Endothelial cell (in vitro differentiated cells): ENCODE measurements at regions not wholly inside any gene's neighbourhood (a gene's known extent, or its start where the extent isn't known, plus 50 kb on each side); places are given as distances from the start of the nearest gene placed in this dataset.
"Not testable (repeated sequence)": the region's sequence is repeated elsewhere in the genome, so short reads cannot be mapped to it uniquely, and the experiment has no call there.

Experiments used
- DNase-seq: peaks from one replicate; pipeline ENCODE4 v3.0.0; 2021; ENCODE audit warnings: low spot score
- H3K27ac Mint-ChIP-seq: one replicate; pipeline ENCODE4 v1.8.0; 2021; ENCODE audit warnings: mixed read lengths, inconsistent platforms; ENCODE audit not compliant: unreplicated experiment
- H3K27me3 Mint-ChIP-seq: one replicate; pipeline ENCODE4 v1.8.0; 2021; ENCODE audit warnings: mild to moderate bottlenecking, moderate library complexity, mixed read lengths, inconsistent platforms; ENCODE audit not compliant: unreplicated experiment
- H3K36me3 Mint-ChIP-seq: one replicate; pipeline ENCODE4 v1.8.0; 2021; ENCODE audit warnings: mild to moderate bottlenecking, low read depth, mixed read lengths, inconsistent platforms; ENCODE audit not compliant: unreplicated experiment
- H3K4me1 Mint-ChIP-seq: one replicate; pipeline ENCODE4 v1.8.0; 2021; ENCODE audit warnings: mild to moderate bottlenecking, mixed read lengths, inconsistent platforms; ENCODE audit not compliant: unreplicated experiment
- H3K4me3 Mint-ChIP-seq: one replicate; pipeline ENCODE4 v1.8.0; 2021; ENCODE audit warnings: mild to moderate bottlenecking, mixed read lengths, inconsistent platforms; ENCODE audit not compliant: unreplicated experiment
- H3K9me3 Mint-ChIP-seq: one replicate; pipeline ENCODE4 v1.8.0; 2021; ENCODE audit warnings: mixed read lengths, inconsistent platforms; ENCODE audit not compliant: unreplicated experiment

GRCh38 chr12:9435682-9436081, 172.0 kb downstream of the KLRB1 start:
- not testable (repeated sequence) for DNase-seq, H3K4me1 Mint-ChIP-seq, H3K36me3 Mint-ChIP-seq, H3K4me3 Mint-ChIP-seq, H3K9me3 Mint-ChIP-seq, H3K27ac Mint-ChIP-seq, H3K27me3 Mint-ChIP-seq

GRCh38 chr12:9430385-9430784, 177.3 kb downstream of the KLRB1 start:
- H3K4me1 Mint-ChIP-seq, H3K9me3 Mint-ChIP-seq, H3K27ac Mint-ChIP-seq, H3K4me3 Mint-ChIP-seq, H3K36me3 Mint-ChIP-seq, DNase-seq, H3K27me3 Mint-ChIP-seq: not testable (repeated sequence)

DNA sequence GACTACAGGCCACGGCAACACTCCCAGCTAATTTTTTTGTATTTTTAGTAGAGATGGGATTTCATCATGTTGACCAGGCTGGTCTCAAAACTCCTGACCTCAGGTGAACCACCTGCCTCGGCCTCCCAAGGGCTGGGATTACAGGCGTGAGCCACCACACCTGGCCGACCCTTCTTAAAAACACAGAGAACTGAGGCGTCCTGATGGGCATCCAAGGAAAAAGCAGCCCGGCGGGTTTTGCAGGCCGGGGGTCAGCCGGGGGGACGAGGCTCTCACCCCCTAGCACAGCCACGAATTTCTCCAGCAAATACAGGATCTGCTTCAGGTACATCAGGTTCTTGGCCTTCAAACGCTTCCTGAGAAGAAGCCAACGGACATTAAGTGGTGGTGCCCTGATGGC, 178.9 kb downstream of the KLRB1 start:
- not testable (repeated sequence) for H3K4me1 Mint-ChIP-seq, DNase-seq, H3K27me3 Mint-ChIP-seq, H3K9me3 Mint-ChIP-seq, H3K4me3 Mint-ChIP-seq, H3K36me3 Mint-ChIP-seq, H3K27ac Mint-ChIP-seq

GRCh38 chr12:9425429-9425828, 182.3 kb downstream of the KLRB1 start:
- not testable (repeated sequence) for H3K9me3 Mint-ChIP-seq, H3K36me3 Mint-ChIP-seq, H3K27me3 Mint-ChIP-seq, H3K27ac Mint-ChIP-seq, DNase-seq, H3K4me1 Mint-ChIP-seq, H3K4me3 Mint-ChIP-seq

GRCh38 chr12:9424175-9424740, 183.5 kb downstream of the KLRB1 start:
- DNase-seq, H3K27me3 Mint-ChIP-seq, H3K4me3 Mint-ChIP-seq: not testable (repeated sequence)

GRCh38 chr12:9422689-9423088, 185.0 kb downstream of the KLRB1 start:
- H3K27me3 Mint-ChIP-seq, H3K4me3 Mint-ChIP-seq: not testable (repeated sequence)

More at GRCh38 chr12:9424175-9424740, 183.5 kb downstream of the KLRB1 start:
- not testable (repeated sequence) for H3K27ac Mint-ChIP-seq, H3K36me3 Mint-ChIP-seq, H3K9me3 Mint-ChIP-seq, H3K4me1 Mint-ChIP-seq

DNA sequence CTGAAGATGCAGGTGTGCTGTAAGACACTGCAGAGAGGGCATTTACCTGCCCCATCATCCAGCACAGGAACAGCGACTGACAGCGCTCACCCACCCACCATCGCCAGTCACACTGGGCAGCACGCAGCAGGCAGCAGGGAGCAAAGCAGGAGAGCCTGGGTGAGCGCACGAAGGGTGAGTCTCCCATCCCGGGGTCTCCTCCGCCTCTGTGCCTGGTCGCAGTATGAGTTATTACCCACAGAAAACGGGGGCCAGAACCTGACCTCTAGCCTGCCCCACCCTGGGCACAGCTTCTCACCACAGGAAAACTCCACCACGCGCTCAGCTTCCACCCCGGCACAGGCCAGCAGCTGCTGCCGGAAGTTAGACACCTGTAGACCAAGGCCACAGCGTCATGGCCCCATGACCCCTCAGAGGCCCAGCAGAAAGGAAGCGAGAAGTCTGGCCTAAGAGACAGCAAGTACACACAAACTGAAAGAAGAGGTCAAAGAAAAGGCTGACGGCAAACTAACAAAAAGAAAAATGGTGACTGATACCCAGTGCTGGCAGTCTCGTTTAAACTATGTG, 186.1 kb downstream of the KLRB1 start:
- not testable (repeated sequence) for H3K9me3 Mint-ChIP-seq

More at GRCh38 chr12:9422689-9423088, 185.0 kb downstream of the KLRB1 start:
- H3K9me3 Mint-ChIP-seq, DNase-seq, H3K4me1 Mint-ChIP-seq, H3K27ac Mint-ChIP-seq, H3K36me3 Mint-ChIP-seq: not testable (repeated sequence)

DNA sequence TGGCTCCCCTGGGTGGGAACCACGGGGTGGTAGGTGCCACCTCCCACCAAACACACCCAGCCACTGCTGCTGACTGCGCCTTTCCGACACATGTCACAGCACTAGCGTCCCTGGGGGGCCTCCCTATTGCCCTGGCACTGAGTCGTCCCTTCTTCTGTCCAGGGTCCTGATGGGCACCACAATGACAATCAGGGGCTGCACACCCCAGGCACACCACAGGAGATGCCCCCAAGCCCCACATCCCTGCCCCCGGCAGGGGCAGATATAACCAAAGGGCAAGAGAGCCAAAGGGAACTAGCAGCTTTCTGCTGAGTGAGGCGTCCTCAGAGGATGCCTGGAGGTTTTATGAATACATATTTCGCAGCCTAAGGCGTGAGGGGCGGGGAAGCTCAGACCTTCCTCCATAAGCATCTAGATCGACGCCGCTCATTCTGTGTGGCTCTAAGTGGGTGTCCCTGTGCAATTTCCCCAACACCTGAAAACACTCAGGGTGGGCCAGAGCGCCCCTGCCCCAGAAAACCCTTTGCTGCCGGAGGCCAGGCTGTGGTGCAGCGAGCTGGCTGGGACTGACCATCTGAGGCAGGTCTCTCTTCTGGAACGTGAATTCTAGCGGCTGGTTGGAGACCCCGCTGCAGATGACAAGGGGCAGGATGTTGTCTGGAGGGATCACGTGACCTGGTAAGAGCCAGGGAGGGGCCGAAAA, 186.7 kb downstream of the KLRB1 start:
- not testable (repeated sequence) for H3K4me1 Mint-ChIP-seq, H3K4me3 Mint-ChIP-seq, H3K36me3 Mint-ChIP-seq, H3K27me3 Mint-ChIP-seq, H3K27ac Mint-ChIP-seq, DNase-seq, H3K9me3 Mint-ChIP-seq

More for the DNA sequence above, 186.1 kb downstream of the KLRB1 start:
- H3K36me3 Mint-ChIP-seq, H3K4me1 Mint-ChIP-seq, H3K27ac Mint-ChIP-seq, DNase-seq, H3K27me3 Mint-ChIP-seq, H3K4me3 Mint-ChIP-seq: not testable (repeated sequence)

DNA sequence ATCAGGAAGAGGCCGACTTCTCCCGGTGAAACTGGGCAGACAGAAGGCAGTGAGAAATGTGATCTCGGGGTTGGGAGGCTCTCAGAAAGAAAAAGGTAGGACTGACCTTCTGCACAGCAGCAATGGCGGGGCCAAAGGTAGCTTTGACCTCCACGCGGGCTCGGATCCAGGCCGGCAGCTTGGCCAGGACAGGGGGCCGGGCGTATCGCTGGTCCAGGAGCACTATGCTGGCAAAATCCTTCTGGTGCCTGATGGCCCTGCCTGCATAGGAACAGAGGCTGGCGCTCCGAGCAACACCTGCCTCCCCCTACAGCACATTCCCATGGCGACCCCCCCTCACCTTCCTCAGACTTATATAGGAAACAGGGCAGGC, 189.1 kb downstream of the KLRB1 start:
- not testable (repeated sequence) for H3K9me3 Mint-ChIP-seq, H3K27me3 Mint-ChIP-seq, H3K36me3 Mint-ChIP-seq, DNase-seq, H3K4me3 Mint-ChIP-seq, H3K4me1 Mint-ChIP-seq, H3K27ac Mint-ChIP-seq

DNA sequence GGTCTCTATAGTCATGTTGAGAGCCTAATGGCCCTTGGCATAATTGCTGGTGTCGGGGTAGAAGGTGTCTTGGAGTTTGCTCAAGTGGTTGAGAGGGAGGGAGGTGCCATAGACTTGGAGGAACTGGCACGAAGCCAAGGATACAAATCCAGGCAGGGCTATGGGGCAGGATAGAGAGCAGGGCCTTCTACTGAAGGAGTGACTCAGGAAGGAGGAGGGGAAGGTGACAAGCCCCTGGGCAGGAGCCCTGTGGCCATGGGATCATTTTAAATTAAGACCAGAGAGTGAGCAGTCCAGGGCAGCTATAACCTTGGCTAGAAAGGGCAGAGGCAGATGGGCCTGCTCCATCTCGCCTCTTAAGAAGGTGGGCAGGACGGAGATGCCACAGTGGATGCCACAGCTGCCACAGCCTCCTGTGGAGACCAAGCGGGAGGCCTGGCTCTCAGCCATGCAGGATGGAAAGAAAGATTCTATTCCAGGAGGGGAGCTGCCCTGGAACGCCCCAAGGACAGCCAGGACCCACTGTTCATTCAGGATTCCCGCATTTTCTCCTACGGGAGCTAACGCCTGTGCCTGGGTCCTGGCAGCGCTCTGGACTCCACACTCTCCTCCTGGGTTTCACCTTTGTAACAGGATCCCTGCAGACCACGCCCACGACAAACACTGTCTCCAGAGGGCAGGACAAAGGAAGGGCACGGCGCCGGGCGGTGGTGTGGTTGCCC, 189.6 kb downstream of the KLRB1 start:
- not testable (repeated sequence) for H3K4me3 Mint-ChIP-seq, H3K27ac Mint-ChIP-seq, H3K36me3 Mint-ChIP-seq, H3K4me1 Mint-ChIP-seq, H3K9me3 Mint-ChIP-seq, DNase-seq, H3K27me3 Mint-ChIP-seq

DNA sequence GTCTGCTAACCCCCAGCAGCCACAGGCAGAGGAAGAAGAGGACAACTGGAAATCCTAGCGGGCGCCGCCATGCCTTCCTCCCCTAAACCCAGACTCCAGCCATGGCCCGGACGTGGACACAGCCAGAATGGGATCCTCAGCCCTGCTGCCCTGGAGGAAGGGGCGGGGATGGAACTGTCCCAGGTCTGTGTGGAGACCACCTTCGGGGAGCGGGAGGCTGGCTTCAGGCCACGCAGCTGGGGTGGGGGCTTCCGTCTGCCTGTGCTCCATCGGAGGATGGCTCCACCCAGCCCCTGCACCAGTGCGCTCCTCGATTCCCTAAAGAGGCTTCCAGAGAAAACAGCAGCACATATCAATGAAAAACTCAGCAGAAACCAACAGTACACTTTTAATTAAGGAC, 190.4 kb downstream of the KLRB1 start:
- not testable (repeated sequence) for H3K36me3 Mint-ChIP-seq, H3K27me3 Mint-ChIP-seq, H3K4me3 Mint-ChIP-seq, H3K4me1 Mint-ChIP-seq, H3K27ac Mint-ChIP-seq, H3K9me3 Mint-ChIP-seq, DNase-seq

- DNase-seq, H3K36me3 Mint-ChIP-seq, H3K27me3 Mint-ChIP-seq, H3K9me3 Mint-ChIP-seq, H3K4me3 Mint-ChIP-seq, H3K27ac Mint-ChIP-seq: not testable (repeated sequence)
- H3K4me1 Mint-ChIP-seq, result peaks cover 19% of the 10 kb centered on the region
Observed at GRCh38 chr12:9416346-9416745, 191.4 kb downstream of the KLRB1 start.
